HepG2 (cell line): ENCODE measurements at regions not wholly inside any gene's neighbourhood (a gene's known extent, or its start where the extent isn't known, plus 50 kb on each side); places are given as distances from the start of the nearest gene placed in this dataset.

ENCODE experiments used
- BRCA1 ChIP-seq: sonication (generic); formaldehyde crosslinking; IDR thresholded peaks from 2 replicates; pipeline ENCODE4 v1.4.0; 2020; ENCODE audit warnings: missing genetic modification reagents
- FIP1L1 ChIP-seq: fragments of 200-400 bp; formaldehyde crosslinking; IDR thresholded peaks from 2 replicates; pipeline ENCODE4 v1.6.1; 2018; ENCODE audit warnings: low read depth, mild to moderate bottlenecking, low read length, moderate library complexity, borderline replicate concordance; ENCODE audit not compliant: insufficient read depth
- HNF4A ChIP-seq: sonication (generic); formaldehyde crosslinking; IDR thresholded peaks from 2 replicates; pipeline ENCODE4 v1.4.0; 2020; ENCODE audit warnings: missing genetic modification reagents
- NFKBIZ ChIP-seq: IDR thresholded peaks from 2 replicates; pipeline ENCODE4 v1.6.1; 2018; ENCODE audit warnings: missing genetic modification reagents, missing compliant biosample characterization
- NR2F6 ChIP-seq, 2 experiments: IDR thresholded peaks; 2 replicates each; pipeline ENCODE4 v1.6.1; 2016; ENCODE audit warnings: antibody characterized with exemption in 1 of 2, mild to moderate bottlenecking in 1 of 2
- PHF8 ChIP-seq: sonication (generic); formaldehyde crosslinking; IDR thresholded peaks from 2 replicates; pipeline ENCODE4 v1.5.0; 2020; ENCODE audit warnings: missing genetic modification reagents
- SOX6 ChIP-seq, 2 experiments: fragments of 450-650 bp in 1 of 2; sonication (generic) in 1 of 2; formaldehyde crosslinking in 1 of 2; IDR thresholded peaks; 2 replicates each; pipeline versions ENCODE4 v1.4.0 to v1.6.1; 2017 to 2020; ENCODE audit warnings: antibody characterized with exemption in 1 of 2, mild to moderate bottlenecking in 1 of 2, missing genetic modification reagents in 1 of 2
- SP2 ChIP-seq: sonication (generic); formaldehyde crosslinking; IDR thresholded peaks from 2 replicates; pipeline ENCODE4 v1.5.1; 2020; ENCODE audit warnings: mild to moderate bottlenecking, missing genetic modification reagents
- SP4 ChIP-seq: sonication (generic); formaldehyde crosslinking; IDR thresholded peaks from 2 replicates; pipeline ENCODE4 v1.8.1; 2023; ENCODE audit warnings: mild to moderate bottlenecking, missing genetic modification reagents
- SYNCRIP ChIP-seq: fragments of 200-400 bp; formaldehyde crosslinking; IDR thresholded peaks from 2 replicates; pipeline ENCODE4 v1.6.1; 2018; ENCODE audit warnings: mild to moderate bottlenecking, low read depth, low read length; ENCODE audit not compliant: insufficient read depth
- TRIM22 ChIP-seq: fragments of 450-650 bp; IDR thresholded peaks from 2 replicates; pipeline ENCODE4 v1.6.1; 2017
- ZKSCAN1 ChIP-seq: fragments of 150-350 bp; IDR thresholded peaks from 2 replicates; pipeline ENCODE4 v1.6.1; 2014; ENCODE audit warnings: low read length
- ZMAT5 ChIP-seq: sonication (generic); formaldehyde crosslinking; IDR thresholded peaks from 2 replicates; pipeline ENCODE4 v1.5.0; 2020; ENCODE audit warnings: mild to moderate bottlenecking, low read depth, missing genetic modification reagents, borderline replicate concordance
- ZMYM3 ChIP-seq: sonication (generic); formaldehyde crosslinking; IDR thresholded peaks from 2 replicates; pipeline ENCODE4 v1.5.1; 2020; ENCODE audit warnings: mild to moderate bottlenecking, missing genetic modification reagents
- ZNF256 ChIP-seq: sonication (generic); formaldehyde crosslinking; conservative IDR thresholded peaks from 2 replicates; pipeline ENCODE4 v1.4.0; 2020; ENCODE audit warnings: missing genetic modification reagents
- ZNF260 ChIP-seq: sonication (generic); formaldehyde crosslinking; IDR thresholded peaks from 2 replicates; pipeline ENCODE4 v1.4.0; 2020; ENCODE audit warnings: missing genetic modification reagents, low read depth, mild to moderate bottlenecking, borderline replicate concordance
- ZNF615 ChIP-seq: sonication (generic); formaldehyde crosslinking; IDR thresholded peaks from 2 replicates; pipeline ENCODE4 v1.5.0; 2020; ENCODE audit warnings: mild to moderate bottlenecking, missing genetic modification reagents, borderline replicate concordance
- ZNF776 ChIP-seq: sonication (generic); formaldehyde crosslinking; IDR thresholded peaks from 2 replicates; pipeline ENCODE4 v1.4.0; 2020; ENCODE audit warnings: mild to moderate bottlenecking, missing genetic modification reagents
- TF ChIP-seq, protein P1 (sequence below): sonication (generic); formaldehyde crosslinking; conservative IDR thresholded peaks from 2 replicates; pipeline ENCODE4 v1.5.0; 2020; ENCODE audit warnings: missing genetic modification reagents
- TF ChIP-seq, protein P2 (sequence below): sonication (generic); formaldehyde crosslinking; IDR thresholded peaks from 2 replicates; pipeline ENCODE4 v1.5.0; 2020; ENCODE audit warnings: mild to moderate bottlenecking, missing genetic modification reagents
- TF ChIP-seq, protein P3 (sequence below): sonication (generic); formaldehyde crosslinking; IDR thresholded peaks from 2 replicates; pipeline ENCODE4 v1.5.1; 2020; ENCODE audit warnings: mild to moderate bottlenecking, moderate library complexity, missing genetic modification reagents

GRCh38 chr18:34976899-34977837, 64.0 kb upstream of the MAPRE2 start (continued):
- TF ChIP-seq TRIM22 (no peak), NR2F6 (IDR thresholded peaks at IDR 0.05) (no peak), NR2F6 (CRISPR knock-in tag; IDR thresholded peaks at IDR 0.05) (no peak), ZNF256 (CRISPR knock-in tag) (no peak), ZMAT5 (CRISPR knock-in tag) (no peak), SP2 (CRISPR knock-in tag) (no peak; the same call in 1 of the 2 replicates), SP4 (CRISPR knock-in tag) (peak; percentile 73), FIP1L1 (peak; percentile 27; the same call in 1 of the 2 replicates), SOX6 (IDR thresholded peaks at IDR 0.05) (no peak), SOX6 (CRISPR knock-in tag; IDR thresholded peaks at IDR 0.05) (peak; percentile 76), ZNF776 (CRISPR knock-in tag) (0 out of 2 replicates have a peak, but pooled peaks have one; percentile 44), PHF8 (peak; percentile 66), ZNF615 (CRISPR knock-in tag) (no peak), SYNCRIP (no peak), ZNF260 (no peak), HNF4A (peak; percentile 35; the same call in 1 of the 2 replicates), BRCA1 (CRISPR knock-in tag) (no peak), NFKBIZ (CRISPR knock-in tag) (no peak), ZKSCAN1 (no peak), ZMYM3 (CRISPR knock-in tag) (0 out of 2 replicates have a peak, but pooled peaks have one; percentile 7)
- TF ChIP-seq, protein P1, sequence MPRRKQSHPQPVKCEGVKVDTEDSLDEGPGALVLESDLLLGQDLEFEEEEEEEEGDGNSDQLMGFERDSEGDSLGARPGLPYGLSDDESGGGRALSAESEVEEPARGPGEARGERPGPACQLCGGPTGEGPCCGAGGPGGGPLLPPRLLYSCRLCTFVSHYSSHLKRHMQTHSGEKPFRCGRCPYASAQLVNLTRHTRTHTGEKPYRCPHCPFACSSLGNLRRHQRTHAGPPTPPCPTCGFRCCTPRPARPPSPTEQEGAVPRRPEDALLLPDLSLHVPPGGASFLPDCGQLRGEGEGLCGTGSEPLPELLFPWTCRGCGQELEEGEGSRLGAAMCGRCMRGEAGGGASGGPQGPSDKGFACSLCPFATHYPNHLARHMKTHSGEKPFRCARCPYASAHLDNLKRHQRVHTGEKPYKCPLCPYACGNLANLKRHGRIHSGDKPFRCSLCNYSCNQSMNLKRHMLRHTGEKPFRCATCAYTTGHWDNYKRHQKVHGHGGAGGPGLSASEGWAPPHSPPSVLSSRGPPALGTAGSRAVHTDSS (CRISPR knock-in tag) = no peak
- TF ChIP-seq, protein P2, sequence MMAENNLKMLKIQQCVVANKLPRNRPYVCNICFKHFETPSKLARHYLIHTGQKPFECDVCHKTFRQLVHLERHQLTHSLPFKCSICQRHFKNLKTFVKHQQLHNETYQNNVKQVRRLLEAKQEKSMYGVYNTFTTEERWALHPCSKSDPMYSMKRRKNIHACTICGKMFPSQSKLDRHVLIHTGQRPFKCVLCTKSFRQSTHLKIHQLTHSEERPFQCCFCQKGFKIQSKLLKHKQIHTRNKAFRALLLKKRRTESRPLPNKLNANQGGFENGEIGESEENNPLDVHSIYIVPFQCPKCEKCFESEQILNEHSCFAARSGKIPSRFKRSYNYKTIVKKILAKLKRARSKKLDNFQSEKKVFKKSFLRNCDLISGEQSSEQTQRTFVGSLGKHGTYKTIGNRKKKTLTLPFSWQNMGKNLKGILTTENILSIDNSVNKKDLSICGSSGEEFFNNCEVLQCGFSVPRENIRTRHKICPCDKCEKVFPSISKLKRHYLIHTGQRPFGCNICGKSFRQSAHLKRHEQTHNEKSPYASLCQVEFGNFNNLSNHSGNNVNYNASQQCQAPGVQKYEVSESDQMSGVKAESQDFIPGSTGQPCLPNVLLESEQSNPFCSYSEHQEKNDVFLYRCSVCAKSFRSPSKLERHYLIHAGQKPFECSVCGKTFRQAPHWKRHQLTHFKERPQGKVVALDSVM (CRISPR knock-in tag) = no peak
- TF ChIP-seq, protein P3, sequence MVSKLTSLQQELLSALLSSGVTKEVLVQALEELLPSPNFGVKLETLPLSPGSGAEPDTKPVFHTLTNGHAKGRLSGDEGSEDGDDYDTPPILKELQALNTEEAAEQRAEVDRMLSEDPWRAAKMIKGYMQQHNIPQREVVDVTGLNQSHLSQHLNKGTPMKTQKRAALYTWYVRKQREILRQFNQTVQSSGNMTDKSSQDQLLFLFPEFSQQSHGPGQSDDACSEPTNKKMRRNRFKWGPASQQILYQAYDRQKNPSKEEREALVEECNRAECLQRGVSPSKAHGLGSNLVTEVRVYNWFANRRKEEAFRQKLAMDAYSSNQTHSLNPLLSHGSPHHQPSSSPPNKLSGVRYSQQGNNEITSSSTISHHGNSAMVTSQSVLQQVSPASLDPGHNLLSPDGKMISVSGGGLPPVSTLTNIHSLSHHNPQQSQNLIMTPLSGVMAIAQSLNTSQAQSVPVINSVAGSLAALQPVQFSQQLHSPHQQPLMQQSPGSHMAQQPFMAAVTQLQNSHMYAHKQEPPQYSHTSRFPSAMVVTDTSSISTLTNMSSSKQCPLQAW (CRISPR knock-in tag) = 0 out of 2 replicates have a peak, but pooled peaks have one; percentile 21
